H9 (cell line): ENCODE measurements at regions not wholly inside any gene's neighbourhood (a gene's known extent, or its start where the extent isn't known, plus 50 kb on each side); places are given as distances from the start of the nearest gene placed in this dataset.

Source experiments
- DNase-seq: peaks from one replicate; pipeline ENCODE4 v3.0.0-alpha.2; 2017
- H2AFZ ChIP-seq: one replicate; pipeline ENCODE4 v1.6.1; 2013; ENCODE audit warnings: mild to moderate bottlenecking, low read length, control low read depth, moderate library complexity
- H2AK5ac ChIP-seq: 2 replicates; pipeline ENCODE4 v1.6.1; 2013; ENCODE audit warnings: low read length, control low read depth, mixed read lengths; ENCODE audit not compliant: insufficient read length
- H2BK120ac ChIP-seq: one replicate; pipeline ENCODE4 v1.6.1; 2013; ENCODE audit warnings: low read depth, mild to moderate bottlenecking, low read length, control low read depth, inconsistent platforms; ENCODE audit not compliant: poor library complexity, severe bottlenecking
- H2BK12ac ChIP-seq: 2 replicates; pipeline ENCODE4 v1.6.1; 2013; ENCODE audit warnings: low read length, control low read depth, mixed read lengths, low read depth; ENCODE audit not compliant: insufficient read length
- H2BK15ac ChIP-seq: 2 replicates; pipeline ENCODE4 v1.6.1; 2013; ENCODE audit warnings: low read depth, low read length, control low read depth
- H2BK20ac ChIP-seq: one replicate; pipeline ENCODE4 v1.6.1; 2013; ENCODE audit warnings: low read depth, mild to moderate bottlenecking, low read length, control low read depth, inconsistent platforms; ENCODE audit not compliant: poor library complexity, severe bottlenecking
- H2BK5ac ChIP-seq: 2 replicates; pipeline ENCODE4 v1.6.1; 2013; ENCODE audit warnings: low read length, control low read depth, mixed read lengths; ENCODE audit not compliant: insufficient read length
- H3K14ac ChIP-seq: 2 replicates; pipeline ENCODE4 v1.6.1; 2013; ENCODE audit warnings: low read length, control low read depth; ENCODE audit not compliant: insufficient read depth
- H3K18ac ChIP-seq: 2 replicates; pipeline ENCODE4 v1.6.1; 2013; ENCODE audit warnings: low read depth, mild to moderate bottlenecking, mixed read lengths, low read length, control low read depth; ENCODE audit not compliant: insufficient read length
- H3K23ac ChIP-seq: 2 replicates; pipeline ENCODE4 v1.6.1; 2013; ENCODE audit warnings: low read length, control low read depth, mixed read lengths, low read depth; ENCODE audit not compliant: insufficient read length
- H3K23me2 ChIP-seq: 2 replicates; pipeline ENCODE4 v1.6.1; 2013; ENCODE audit warnings: low read depth, mild to moderate bottlenecking, mixed read lengths, low read length, control low read depth; ENCODE audit not compliant: insufficient read length, poor library complexity, severe bottlenecking
- H3K27ac ChIP-seq: 2 replicates; pipeline ENCODE4 v1.5.1; 2013; ENCODE audit warnings: low read length, control low read depth, mixed read lengths, low read depth; ENCODE audit not compliant: insufficient read length
- H3K27me3 ChIP-seq: 2 replicates; pipeline ENCODE4 v1.6.1; 2013; ENCODE audit warnings: low read length, control low read depth, inconsistent platforms; ENCODE audit not compliant: insufficient read depth
- H3K4ac ChIP-seq: 2 replicates; pipeline ENCODE4 v1.6.1; 2013; ENCODE audit warnings: low read depth, mild to moderate bottlenecking, control low read depth, inconsistent platforms, low read length, moderate library complexity
- H3K4me1 ChIP-seq: 2 replicates; pipeline ENCODE4 v1.6.1; 2013; ENCODE audit warnings: low read length, control low read depth, inconsistent platforms; ENCODE audit not compliant: insufficient read depth
- H3K4me2 ChIP-seq: 2 replicates; pipeline ENCODE4 v1.6.1; 2013; ENCODE audit warnings: low read length, control low read depth, mixed read lengths; ENCODE audit not compliant: insufficient read length, insufficient read depth
- H3K56ac ChIP-seq: 2 replicates; pipeline ENCODE4 v1.6.1; 2013; ENCODE audit warnings: low read depth, mild to moderate bottlenecking, mixed read lengths, low read length, control low read depth; ENCODE audit not compliant: insufficient read length
- H3K79me1 ChIP-seq: 2 replicates; pipeline ENCODE4 v1.6.1; 2013; ENCODE audit warnings: low read depth, mild to moderate bottlenecking, moderate library complexity, low read length, control low read depth, inconsistent platforms; ENCODE audit not compliant: insufficient read depth, poor library complexity, severe bottlenecking
- H3K79me2 ChIP-seq: 2 replicates; pipeline ENCODE4 v1.6.1; 2013; ENCODE audit warnings: low read length, control low read depth, inconsistent platforms; ENCODE audit not compliant: insufficient read depth
- H3K9ac ChIP-seq: 2 replicates; pipeline ENCODE4 v1.6.1; 2013; ENCODE audit warnings: low read length, control low read depth, mixed read lengths; ENCODE audit not compliant: insufficient read length; ENCODE audit errors: extremely low read depth
- H3K9me3 ChIP-seq: one replicate; pipeline ENCODE4 v1.6.1; 2013; ENCODE audit warnings: low read depth, low read length, inconsistent platforms; ENCODE audit not compliant: control insufficient read depth
- H3T11ph ChIP-seq: one replicate; pipeline ENCODE4 v1.6.1; 2013; ENCODE audit warnings: mild to moderate bottlenecking, low read length, control low read depth, inconsistent platforms
- H4K20me1 ChIP-seq: one replicate; pipeline ENCODE4 v1.6.1; 2013; ENCODE audit not compliant: control insufficient read depth, insufficient read length, insufficient read depth
- H4K5ac ChIP-seq: 2 replicates; pipeline ENCODE4 v1.6.1; 2013; ENCODE audit warnings: low read depth, mild to moderate bottlenecking, mixed read lengths, low read length, control low read depth; ENCODE audit not compliant: insufficient read length
- H4K8ac ChIP-seq: replicated peaks from 2 replicates; pipeline ENCODE4 v1.6.1; 2013; ENCODE audit warnings: low read length, control low read depth, mixed read lengths, low read depth; ENCODE audit not compliant: insufficient read length
- H4K91ac ChIP-seq: 2 replicates; pipeline ENCODE4 v1.6.1; 2013; ENCODE audit warnings: low read depth, mild to moderate bottlenecking, moderate library complexity, mixed read lengths, low read length, control low read depth; ENCODE audit not compliant: insufficient read length
- H3K27ac Mint-ChIP-seq, 3 experiments: 2 replicates in 2 of 3; 3 replicates in 1 of 3; pipeline ENCODE4 v1.8.0; 2020 to 2021; ENCODE audit warnings: mixed read lengths in 3 of 3, mild to moderate bottlenecking in 1 of 3, moderate library complexity in 1 of 3
- H3K27me3 Mint-ChIP-seq: 2 replicates; pipeline ENCODE4 v1.8.0; 2021; ENCODE audit warnings: low read depth, mild to moderate bottlenecking, moderate library complexity, mixed read lengths
- H3K36me3 Mint-ChIP-seq, 3 experiments: 2 replicates in 2 of 3; 3 replicates in 1 of 3; pipeline ENCODE4 v1.8.0; 2020 to 2021; ENCODE audit warnings: low read depth in 3 of 3, mixed read lengths in 3 of 3; ENCODE audit not compliant: insufficient read depth in 1 of 3
- H3K4me1 Mint-ChIP-seq, 2 experiments: 2 replicates each; pipeline ENCODE4 v1.8.0; 2020; ENCODE audit warnings: mixed read lengths in 2 of 2
- H3K4me3 Mint-ChIP-seq, 2 experiments: 2 replicates in 1 of 2; 3 replicates in 1 of 2; pipeline ENCODE4 v1.8.0; 2020 to 2021; ENCODE audit warnings: mild to moderate bottlenecking in 2 of 2, mixed read lengths in 2 of 2, moderate library complexity in 1 of 2
- H3K9me3 Mint-ChIP-seq, 2 experiments: 2 replicates in 1 of 2; 3 replicates in 1 of 2; pipeline ENCODE4 v1.8.0; 2020; ENCODE audit warnings: mild to moderate bottlenecking in 2 of 2, mixed read lengths in 2 of 2, moderate library complexity in 1 of 2
- CTCF ChIP-seq: fragments of 200-600 bp; sonication (generic); conservative IDR thresholded peaks from 3 replicates; pipeline ENCODE4 v1.8.0; 2021; ENCODE audit warnings: antibody characterized with exemption, mild to moderate bottlenecking
- WGBS: extraction: QIAGEN DNeasy Blood & Tissue Kit; methylation state at CpG from one replicate; pipeline ENCODE4 v1.1.7; 2013; ENCODE audit warnings: missing lambda C conversion rate, low lambda C conversion rate, mixed read lengths; ENCODE audit not compliant: insufficient read length; ENCODE audit errors: extremely low coverage; 5-methylcytosine and 5-hydroxymethylcytosine counted together

DNA sequence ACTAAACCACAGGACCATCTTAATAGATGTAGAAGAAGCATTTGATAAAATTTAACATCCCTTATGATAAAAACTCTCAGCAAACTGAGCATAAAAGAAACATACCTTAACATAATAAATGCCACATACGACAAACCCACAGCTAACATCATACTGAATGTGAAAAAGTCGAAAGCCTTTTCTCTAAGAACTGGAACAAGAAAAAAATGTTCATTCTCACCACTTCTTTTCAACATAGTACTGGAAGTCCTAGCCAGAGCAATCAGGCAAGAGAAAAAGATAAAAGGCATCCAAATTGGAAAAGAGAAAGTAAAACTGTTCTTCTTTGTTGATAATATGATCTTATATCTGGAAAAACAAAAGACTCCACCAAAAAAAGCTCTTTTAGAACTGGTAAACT lies 134.2 kb downstream of the RPL22L1 start:
- Histone ChIP-seq H4K91ac (no peak overlapping the region), H3K4me2 (no peak overlapping the region)

More for the DNA sequence above, 134.2 kb downstream of the RPL22L1 start:
- no peaks in the 10 kb centered on the region for H3K9me3 ChIP-seq
- Mint-ChIP-seq H3K27ac (no peak overlapping the region), H3K36me3 (no peaks in the 10 kb centered on the region), H3K4me1 (peaks cover 13 to 18% of the 10 kb centered on the region in 2 experiments), H3K27me3 (no peaks in the 10 kb centered on the region; the same call in 1 of the 2 replicates), H3K9me3 (no peaks in the 10 kb centered on the region; a peak in 1 of 5 replicates), H3K4me3 (no peak overlapping the region)
- no peak overlapping the region for H2BK12ac ChIP-seq
- H3K23me2 ChIP-seq: no peaks in the 10 kb centered on the region
- DNase-seq: no peak
- H4K20me1 ChIP-seq: no peaks in the 10 kb centered on the region
- H2BK5ac ChIP-seq: no peak overlapping the region
- H3K4ac ChIP-seq: no peak overlapping the region
- no peak overlapping the region for H2AFZ ChIP-seq
- no peak overlapping the region for H3K9ac ChIP-seq
- TF ChIP-seq CTCF: no peak
- H3K56ac ChIP-seq: no peak overlapping the region
- no peak overlapping the region for H2BK20ac ChIP-seq
- H2BK15ac ChIP-seq: no peak overlapping the region
- no peak overlapping the region for H2BK120ac ChIP-seq
- no peaks in the 10 kb centered on the region; the same call in 1 of the 2 replicates for H3K27me3 ChIP-seq
- no peak overlapping the region for H2AK5ac ChIP-seq
- no peak overlapping the region for H4K8ac ChIP-seq
- H3T11ph ChIP-seq: no peak overlapping the region
- H3K79me1 ChIP-seq: no peaks in the 10 kb centered on the region
- H3K18ac ChIP-seq: no peak overlapping the region
- no peak overlapping the region for H3K14ac ChIP-seq
- no peaks in the 10 kb centered on the region for H3K79me2 ChIP-seq
- no peak overlapping the region for H3K23ac ChIP-seq
- no CpG with 5 or more reads among the region's 2 CpGs for WGBS
- no peak overlapping the region for H3K27ac ChIP-seq
- H3K4me1 ChIP-seq: no peaks in the 10 kb centered on the region
- H4K5ac ChIP-seq: no peak overlapping the region
